HepG2 (cell line): ENCODE measurements at regions not wholly inside any gene's neighbourhood (a gene's known extent, or its start where the extent isn't known, plus 50 kb on each side); places are given as distances from the start of the nearest gene placed in this dataset.

ENCODE experiments used
- ATAC-seq: fragments of 200-7000 bp; cut with Tn5 transposase; 3 replicates; pipeline ENCODE4 v1.9.1; 2020; ENCODE audit warnings: mild to moderate bottlenecking, moderate library complexity
- BruUV-seq: library from RNA; stranded (reverse); fragments of 400-500 nt; replicated peaks from 2 replicates; lab custom pipeline; 2021; lab: Mats Ljungman, UMichigan
- CTCF ChIA-PET: fragments of 300-600 bp; formaldehyde crosslinking; extraction: SDS; loops from one replicate; lab custom pipeline; 2021; ENCODE audit warnings: low total read pairs, inconsistent platforms, low intra/inter-chr PET ratio; lab: Yijun Ruan, JAX
- POLR2A ChIA-PET: fragments of 350-600 bp; sonication (Branson Sonifier 250); formaldehyde crosslinking; loops from one replicate; lab custom pipeline; 2020; ENCODE audit warnings: antibody characterized with exemption, inconsistent platforms; lab: Yijun Ruan, JAX
- DNase-seq: peaks from one replicate; pipeline ENCODE4 v3.0.0-alpha.2; 2015; ENCODE audit warnings: low spot score
- FAIRE-seq: peaks from 3 replicates; lab custom pipeline; 2011; peaks lifted over from hg19 to GRCh38; lab: Jason Lieb, UNC
- H2AFZ ChIP-seq: one replicate; pipeline ENCODE4 v1.6.1; 2011; ENCODE audit warnings: low read length, inconsistent platforms
- H3K27ac ChIP-seq: fragments of 300-600 bp; 3 replicates; pipeline ENCODE4 v1.8.0; 2011; ENCODE audit warnings: mixed run types, mild to moderate bottlenecking, mixed read lengths, low read length, inconsistent platforms; ENCODE audit not compliant: insufficient read depth; ENCODE audit errors: extremely low read length
- H3K27me3 ChIP-seq, 2 experiments: fragments of 200-600 bp in 1 of 2; 2 replicates in 1 of 2; 3 replicates in 1 of 2; pipeline versions ENCODE4 v1.6.0 to v1.8.0; 2011; ENCODE audit warnings: low read length in 2 of 2, mild to moderate bottlenecking in 2 of 2, moderate library complexity in 2 of 2, inconsistent platforms in 1 of 2; ENCODE audit not compliant: insufficient read depth in 2 of 2, control insufficient read depth in 1 of 2
- H3K36me3 ChIP-seq, 2 experiments: fragments of 200-600 bp in 1 of 2; replicated peaks in 1 of 2; 2 replicates in 1 of 2; 3 replicates in 1 of 2; pipeline versions ENCODE4 v1.5.1 to v1.8.0; 2011; ENCODE audit warnings: low read length in 2 of 2, inconsistent platforms in 1 of 2; ENCODE audit not compliant: insufficient read depth in 2 of 2, control insufficient read depth in 1 of 2
- H3K4me1 ChIP-seq: 2 replicates; pipeline ENCODE4 v1.5.1; 2012; ENCODE audit warnings: low read length, inconsistent platforms; ENCODE audit not compliant: insufficient read depth
- H3K4me2 ChIP-seq: 2 replicates; pipeline ENCODE4 v1.6.0; 2011; ENCODE audit warnings: low read depth, low read length, inconsistent platforms
- H3K4me3 ChIP-seq, 3 experiments: fragments of 200-600 bp in 1 of 3; sonication (generic), shearing (Covaris generic) in 1 of 3; replicated peaks in 1 of 3; 2 replicates each; pipeline ENCODE4 v1.5.1; 2011 to 2016; ENCODE audit warnings: low read length in 3 of 3, inconsistent platforms in 2 of 3, low read depth in 2 of 3, mild to moderate bottlenecking in 2 of 3, control low read depth in 1 of 3, mixed read lengths in 1 of 3; ENCODE audit not compliant: insufficient read depth in 1 of 3
- H3K79me2 ChIP-seq: one replicate; pipeline ENCODE4 v1.6.1; 2011; ENCODE audit warnings: low read length, inconsistent platforms; ENCODE audit not compliant: insufficient read depth
- H3K9ac ChIP-seq: 2 replicates; pipeline ENCODE4 v1.6.0; 2011; ENCODE audit warnings: mild to moderate bottlenecking, low read depth, low read length, inconsistent platforms; ENCODE audit not compliant: insufficient read depth
- H3K9me3 ChIP-seq: 2 replicates; pipeline ENCODE4 v1.5.1; 2012; ENCODE audit warnings: mild to moderate bottlenecking, low read length
- H4K20me1 ChIP-seq: 2 replicates; pipeline ENCODE4 v1.6.0; 2011; ENCODE audit warnings: inconsistent platforms, mild to moderate bottlenecking, low read length, moderate library complexity; ENCODE audit not compliant: insufficient read depth
- CC2D1A ChIP-seq: sonication (generic); formaldehyde crosslinking; IDR thresholded peaks from 2 replicates; pipeline ENCODE4 v1.8.1; 2023; ENCODE audit warnings: mild to moderate bottlenecking, missing genetic modification reagents
- DRAP1 ChIP-seq: IDR thresholded peaks from 2 replicates; pipeline ENCODE4 v1.6.1; 2016; ENCODE audit warnings: missing genetic modification reagents, missing compliant biosample characterization
- HNRNPH1 ChIP-seq: fragments of 200-400 bp; formaldehyde crosslinking; optimal IDR thresholded peaks from 2 replicates; pipeline ENCODE3; 2017; ENCODE audit warnings: mild to moderate bottlenecking, low read depth, low read length
- HOXA5 ChIP-seq: sonication (generic); formaldehyde crosslinking; IDR thresholded peaks from 2 replicates; pipeline ENCODE4 v1.4.0; 2020; ENCODE audit warnings: missing genetic modification reagents
- MEIS2 ChIP-seq: sonication (generic); formaldehyde crosslinking; IDR thresholded peaks from 2 replicates; pipeline ENCODE4 v1.9.0; 2021; ENCODE audit warnings: mild to moderate bottlenecking, missing genetic modification reagents
- RFX1 ChIP-seq: fragments of 450-650 bp; IDR thresholded peaks from 2 replicates; pipeline ENCODE4 v1.6.1; 2017
- SKI ChIP-seq: fragments of 450-650 bp; IDR thresholded peaks from one replicate; pipeline ENCODE4 v1.6.1; 2018; ENCODE audit warnings: mild to moderate bottlenecking; ENCODE audit not compliant: partially characterized antibody
- SP4 ChIP-seq: sonication (generic); formaldehyde crosslinking; IDR thresholded peaks from 2 replicates; pipeline ENCODE4 v1.8.1; 2023; ENCODE audit warnings: mild to moderate bottlenecking, missing genetic modification reagents
- TARDBP ChIP-seq: sonication (generic); formaldehyde crosslinking; IDR thresholded peaks from 2 replicates; pipeline ENCODE4 v1.8.0; 2022; ENCODE audit warnings: mild to moderate bottlenecking, missing genetic modification reagents
- ZGPAT ChIP-seq: IDR thresholded peaks from 2 replicates; pipeline ENCODE4 v1.6.1; 2016; ENCODE audit warnings: mild to moderate bottlenecking
- ZNF850 ChIP-seq: sonication (generic); formaldehyde crosslinking; conservative IDR thresholded peaks from 2 replicates; pipeline ENCODE4 v1.9.0; 2021; ENCODE audit warnings: mild to moderate bottlenecking, missing genetic modification reagents
- WGBS: methylation state at CpG from one replicate; pipeline ENCODE4 v1.1.6; 2017; ENCODE audit warnings: low lambda C conversion rate; 5-methylcytosine and 5-hydroxymethylcytosine counted together
- in situ Hi-C: cut with HindIII; loops from 2 replicates; pipeline ENCODE4 v1.10.0; 2017; ENCODE audit warnings: low pct_unique_long_range_greater_than_20kb; ENCODE audit not compliant: extremely low pct_ligation_motif_present
- intact Hi-C: fragments of 100-400 bp; cut with micrococcal nuclease; formaldehyde crosslinking; loops from one replicate; pipeline ENCODE4 v1.10.0; 2022; ENCODE audit not compliant: unreplicated experiment
- TF ChIP-seq, protein P1 (sequence below): sonication (generic); formaldehyde crosslinking; IDR thresholded peaks from 2 replicates; pipeline ENCODE4 v1.4.0; 2020; ENCODE audit warnings: missing genetic modification reagents

- CTCF ChIA-PET: no interaction called here
- no peak overlapping the region for H3K4me3 ChIP-seq
- BruUV-seq: no TSS peak
- ATAC-seq (no peak), DNase-seq (no peak), FAIRE-seq (no peak)
- H3K27me3 ChIP-seq: no peaks in the 10 kb centered on the region
- no peak overlapping the region for H3K9ac ChIP-seq
- H3K79me2 ChIP-seq: no peaks in the 10 kb centered on the region
- no peaks in the 10 kb centered on the region for H3K4me1 ChIP-seq
- in situ Hi-C loops: no loop called here
- POLR2A ChIA-PET: no interaction called here
- H3K27ac ChIP-seq: no peak overlapping the region
- H3K4me2 ChIP-seq: no peak overlapping the region
- peaks cover 35% of the 10 kb centered on the region for H3K9me3 ChIP-seq
- no peak overlapping the region for H2AFZ ChIP-seq
- no peaks in the 10 kb centered on the region for H3K36me3 ChIP-seq
- intact Hi-C loops: no loop called here
- TF ChIP-seq TARDBP (CRISPR knock-in tag) (no peak), MEIS2 (no peak), ZNF850 (CRISPR knock-in tag) (no peak), ZGPAT (CRISPR knock-in tag) (no peak), HNRNPH1 (no peak), HOXA5 (no peak), DRAP1 (no peak), RFX1 (no peak), SP4 (no peak), CC2D1A (CRISPR knock-in tag) (no peak), SKI (no peak)
- TF ChIP-seq, protein P1, sequence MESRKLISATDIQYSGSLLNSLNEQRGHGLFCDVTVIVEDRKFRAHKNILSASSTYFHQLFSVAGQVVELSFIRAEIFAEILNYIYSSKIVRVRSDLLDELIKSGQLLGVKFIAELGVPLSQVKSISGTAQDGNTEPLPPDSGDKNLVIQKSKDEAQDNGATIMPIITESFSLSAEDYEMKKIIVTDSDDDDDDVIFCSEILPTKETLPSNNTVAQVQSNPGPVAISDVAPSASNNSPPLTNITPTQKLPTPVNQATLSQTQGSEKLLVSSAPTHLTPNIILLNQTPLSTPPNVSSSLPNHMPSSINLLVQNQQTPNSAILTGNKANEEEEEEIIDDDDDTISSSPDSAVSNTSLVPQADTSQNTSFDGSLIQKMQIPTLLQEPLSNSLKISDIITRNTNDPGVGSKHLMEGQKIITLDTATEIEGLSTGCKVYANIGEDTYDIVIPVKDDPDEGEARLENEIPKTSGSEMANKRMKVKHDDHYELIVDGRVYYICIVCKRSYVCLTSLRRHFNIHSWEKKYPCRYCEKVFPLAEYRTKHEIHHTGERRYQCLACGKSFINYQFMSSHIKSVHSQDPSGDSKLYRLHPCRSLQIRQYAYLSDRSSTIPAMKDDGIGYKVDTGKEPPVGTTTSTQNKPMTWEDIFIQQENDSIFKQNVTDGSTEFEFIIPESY (CRISPR knock-in tag): no peak
- H4K20me1 ChIP-seq: no peaks in the 10 kb centered on the region
- WGBS: 20% methylated on average over 5 of the region's 5 CpGs
Measured at GRCh38 chr14:83548061-83548839, 1981.7 kb upstream of the FLRT2 start.
